Jurkat, Clone E6-1 (cell line): ENCODE measurements at regions not wholly inside any gene's neighbourhood (a gene's known extent, or its start where the extent isn't known, plus 50 kb on each side); places are given as distances from the start of the nearest gene placed in this dataset.

ENCODE experiments used
- DNase-seq: peaks from one replicate; pipeline ENCODE4 v3.0.0-alpha.2; 2011; ENCODE audit warnings: low read depth, low spot score
- H3K4me3 ChIP-seq: 2 replicates; pipeline ENCODE4 v1.5.1; 2011; ENCODE audit warnings: mild to moderate bottlenecking, low read length, control low read depth, moderate library complexity

GRCh38 chr15:58235961-58236360, 97.8 kb downstream of the AQP9 start:
- no peak overlapping the region for H3K4me3 ChIP-seq
- DNase-seq = no peak

GRCh38 chr15:58240191-58240932, 102.2 kb downstream of the AQP9 start:
- no peak overlapping the region for H3K4me3 ChIP-seq
- DNase-seq = no peak

GRCh38 chr15:58241872-58242271, 103.7 kb downstream of the AQP9 start:
- no peak overlapping the region for H3K4me3 ChIP-seq
- DNase-seq = no peak

- no peak overlapping the region for H3K4me3 ChIP-seq
- no peak for DNase-seq
Observed at GRCh38 chr15:58243070-58243469, 104.9 kb downstream of the AQP9 start.

GRCh38 chr15:58244536-58244935, 106.4 kb downstream of the AQP9 start:
- no peak overlapping the region for H3K4me3 ChIP-seq

GRCh38 chr15:58246041-58246440, 107.9 kb downstream of the AQP9 start:
- DNase-seq = no peak
- no peak overlapping the region for H3K4me3 ChIP-seq

More at GRCh38 chr15:58244536-58244935, 106.4 kb downstream of the AQP9 start:
- DNase-seq = no peak

GRCh38 chr15:58247855-58248842, 110.0 kb downstream of the AQP9 start:
- H3K4me3 ChIP-seq = no peak overlapping the region
- no peak for DNase-seq

- peak overlapping the region; percentile 7 for H3K4me3 ChIP-seq
- no peak for DNase-seq
Observed at GRCh38 chr15:58249646-58250312, 111.6 kb downstream of the AQP9 start.

- no peak for DNase-seq
- no peak overlapping the region for H3K4me3 ChIP-seq
Observed at GRCh38 chr15:58252586-58253323, 114.6 kb downstream of the AQP9 start.

- no peak for DNase-seq
- no peak overlapping the region for H3K4me3 ChIP-seq
Observed at GRCh38 chr15:58257776-58258325, 119.7 kb downstream of the AQP9 start.

- no peak for DNase-seq
- H3K4me3 ChIP-seq = no peak overlapping the region
Observed at GRCh38 chr15:58258501-58259292, 120.5 kb downstream of the AQP9 start.

- H3K4me3 ChIP-seq = no peak overlapping the region
- DNase-seq = no peak
Observed at GRCh38 chr15:58260205-58260724, 122.1 kb downstream of the AQP9 start.

GRCh38 chr15:58260725-58261267, 122.6 kb downstream of the AQP9 start:
- DNase-seq = no peak
- H3K4me3 ChIP-seq = no peak overlapping the region

GRCh38 chr15:58261368-58261767, 123.2 kb downstream of the AQP9 start:
- no peak for DNase-seq

GRCh38 chr15:58264053-58264971, 126.1 kb downstream of the AQP9 start:
- peak; percentile 64 for DNase-seq
- H3K4me3 ChIP-seq = no peak overlapping the region

More at GRCh38 chr15:58261368-58261767, 123.2 kb downstream of the AQP9 start:
- no peak overlapping the region for H3K4me3 ChIP-seq

GRCh38 chr15:58267051-58267450, 128.9 kb downstream of the AQP9 start:
- H3K4me3 ChIP-seq = no peak overlapping the region

More at GRCh38 chr15:58267051-58267450, 128.9 kb downstream of the AQP9 start:
- DNase-seq = no peak
